Endothelial cell (in vitro differentiated cells): ENCODE measurements at regions not wholly inside any gene's neighbourhood (a gene's known extent, or its start where the extent isn't known, plus 50 kb on each side); places are given as distances from the start of the nearest gene placed in this dataset.

Source experiments
- DNase-seq: peaks from one replicate; pipeline ENCODE4 v3.0.0; 2021; ENCODE audit warnings: low spot score
- H3K27ac Mint-ChIP-seq: one replicate; pipeline ENCODE4 v1.8.0; 2021; ENCODE audit warnings: mixed read lengths, inconsistent platforms; ENCODE audit not compliant: unreplicated experiment
- H3K27me3 Mint-ChIP-seq: one replicate; pipeline ENCODE4 v1.8.0; 2021; ENCODE audit warnings: mild to moderate bottlenecking, moderate library complexity, mixed read lengths, inconsistent platforms; ENCODE audit not compliant: unreplicated experiment
- H3K36me3 Mint-ChIP-seq: one replicate; pipeline ENCODE4 v1.8.0; 2021; ENCODE audit warnings: mild to moderate bottlenecking, low read depth, mixed read lengths, inconsistent platforms; ENCODE audit not compliant: unreplicated experiment
- H3K4me1 Mint-ChIP-seq: one replicate; pipeline ENCODE4 v1.8.0; 2021; ENCODE audit warnings: mild to moderate bottlenecking, mixed read lengths, inconsistent platforms; ENCODE audit not compliant: unreplicated experiment
- H3K4me3 Mint-ChIP-seq: one replicate; pipeline ENCODE4 v1.8.0; 2021; ENCODE audit warnings: mild to moderate bottlenecking, mixed read lengths, inconsistent platforms; ENCODE audit not compliant: unreplicated experiment
- H3K9me3 Mint-ChIP-seq: one replicate; pipeline ENCODE4 v1.8.0; 2021; ENCODE audit warnings: mixed read lengths, inconsistent platforms; ENCODE audit not compliant: unreplicated experiment
- CTCF ChIP-seq: fragments of 200-600 bp; sonication (generic); IDR thresholded peaks from one replicate; pipeline ENCODE4 v1.5.0; 2021; ENCODE audit warnings: antibody characterized with exemption; ENCODE audit not compliant: unreplicated experiment

GRCh38 chr11:95360377-95361075 lies 129.5 kb upstream of the SESN3 start:
- no peak overlapping the region for H3K4me3 Mint-ChIP-seq
- no peaks in the 10 kb centered on the region for H3K27me3 Mint-ChIP-seq
- peaks cover 2% of the 10 kb centered on the region for H3K4me1 Mint-ChIP-seq
- no peak for TF ChIP-seq CTCF
- H3K9me3 Mint-ChIP-seq = no peaks in the 10 kb centered on the region
- H3K36me3 Mint-ChIP-seq = no peaks in the 10 kb centered on the region
- no peak overlapping the region for H3K27ac Mint-ChIP-seq
- no peak for DNase-seq

- Mint-ChIP-seq H3K27ac (no peak overlapping the region), H3K36me3 (no peaks in the 10 kb centered on the region), H3K27me3 (no peaks in the 10 kb centered on the region), H3K9me3 (no peaks in the 10 kb centered on the region), H3K4me3 (no peak overlapping the region), H3K4me1 (no peaks in the 10 kb centered on the region)
- TF ChIP-seq CTCF = no peak
- DNase-seq = no peak
These were observed 128.8 kb upstream of the SESN3 start for GRCh38 chr11:95359756-95360155.

- Mint-ChIP-seq H3K4me1 (no peaks in the 10 kb centered on the region), H3K9me3 (no peaks in the 10 kb centered on the region), H3K27ac (no peak overlapping the region), H3K27me3 (no peaks in the 10 kb centered on the region), H3K4me3 (no peak overlapping the region), H3K36me3 (no peaks in the 10 kb centered on the region)
- no peak for DNase-seq
- TF ChIP-seq CTCF = no peak
These were observed 128.3 kb upstream of the SESN3 start for GRCh38 chr11:95359341-95359663.

- no peak overlapping the region for H3K4me3 Mint-ChIP-seq
- H3K27me3 Mint-ChIP-seq = no peaks in the 10 kb centered on the region
- H3K27ac Mint-ChIP-seq = no peak overlapping the region
- H3K4me1 Mint-ChIP-seq = no peaks in the 10 kb centered on the region
- no peak for DNase-seq
- no peaks in the 10 kb centered on the region for H3K9me3 Mint-ChIP-seq
- no peaks in the 10 kb centered on the region for H3K36me3 Mint-ChIP-seq
- no peak for TF ChIP-seq CTCF
These were observed 127.7 kb upstream of the SESN3 start for GRCh38 chr11:95358511-95359340.

- no peak overlapping the region for H3K4me3 Mint-ChIP-seq
- no peak for TF ChIP-seq CTCF
- no peaks in the 10 kb centered on the region for H3K4me1 Mint-ChIP-seq
These were observed 123.3 kb upstream of the SESN3 start for GRCh38 chr11:95354304-95354703.

More at GRCh38 chr11:95354304-95354703, 123.3 kb upstream of the SESN3 start:
- Mint-ChIP-seq H3K27ac (no peak overlapping the region), H3K27me3 (no peaks in the 10 kb centered on the region), H3K36me3 (no peaks in the 10 kb centered on the region), H3K9me3 (no peaks in the 10 kb centered on the region)
- no peak for DNase-seq
